Thoracic aorta (tissue), 2 donors: ENCODE measurements at regions not wholly inside any gene's neighbourhood (a gene's known extent, or its start where the extent isn't known, plus 50 kb on each side); places are given as distances from the start of the nearest gene placed in this dataset.

ENCODE experiments used
- ATAC-seq: fragments of 150-250 bp; one replicate; pipeline ENCODE4 v1.8.0; 2017; ENCODE audit warnings: low read depth; ENCODE audit not compliant: insufficient number of reproducible peaks, low FRiP score
- DNase-seq: peaks from one replicate; pipeline ENCODE4 v3.0.0-alpha.2; 2020; ENCODE audit warnings: low spot score
- H3K27ac ChIP-seq, 2 donors: fragments of 200-600 bp; sonication (generic); 1 replicate in 1 of 2; 2 replicates in 1 of 2; pipeline ENCODE4 v1.5.1; 2016; ENCODE audit warnings: mild to moderate bottlenecking in 2 of 2, moderate library complexity in 2 of 2
- H3K27me3 ChIP-seq: fragments of 200-600 bp; sonication (generic); replicated peaks from 2 replicates; pipeline ENCODE4 v1.6.0; 2016; ENCODE audit warnings: mild to moderate bottlenecking; ENCODE audit not compliant: insufficient read depth
- H3K36me3 ChIP-seq: fragments of 200-600 bp; sonication (generic); one replicate; pipeline ENCODE4 v1.5.1; 2016
- H3K4me1 ChIP-seq, 2 donors: fragments of 200-600 bp; sonication (generic); 1 replicate in 1 of 2; 2 replicates in 1 of 2; pipeline versions ENCODE4 v1.5.1 to v1.6.0; 2016; ENCODE audit warnings: low read depth in 2 of 2, mild to moderate bottlenecking in 1 of 2; ENCODE audit not compliant: control insufficient read depth in 1 of 2
- H3K4me3 ChIP-seq: fragments of 200-600 bp; sonication (generic); 2 replicates; pipeline ENCODE4 v1.5.1; 2016; ENCODE audit warnings: mild to moderate bottlenecking
- H3K9me3 ChIP-seq: fragments of 200-600 bp; sonication (generic); 2 replicates; pipeline ENCODE4 v1.5.1; 2016
- TF ChIP-seq, protein P1 (sequence below): fragments of 200-600 bp; sonication (generic); IDR thresholded peaks from one replicate; pipeline ENCODE4 v1.5.1; 2019; ENCODE audit warnings: antibody characterized with exemption

DNA sequence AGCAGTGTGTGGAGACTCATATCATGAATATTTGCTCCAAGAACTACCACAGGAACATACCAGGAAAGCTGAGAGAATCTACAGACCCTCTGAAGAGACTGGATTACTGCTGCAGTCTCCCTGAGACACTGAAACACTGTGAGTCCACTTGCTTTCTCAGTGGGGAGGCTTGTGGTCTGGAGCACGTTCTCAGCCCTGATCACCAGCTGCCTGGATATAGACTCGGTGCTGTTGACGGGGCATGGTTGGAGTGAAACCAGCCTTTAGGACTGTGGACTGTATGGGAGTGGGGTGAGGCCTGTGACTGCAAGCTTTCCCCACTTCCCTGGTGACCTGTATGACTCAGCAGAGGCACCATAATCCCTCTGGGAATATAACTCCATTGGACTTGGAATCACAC, 525.8 kb upstream of the FBXO33 start:
- H3K27ac ChIP-seq, result no peak overlapping the region
- H3K4me3 ChIP-seq, result no peak overlapping the region
- TF ChIP-seq, protein P1, sequence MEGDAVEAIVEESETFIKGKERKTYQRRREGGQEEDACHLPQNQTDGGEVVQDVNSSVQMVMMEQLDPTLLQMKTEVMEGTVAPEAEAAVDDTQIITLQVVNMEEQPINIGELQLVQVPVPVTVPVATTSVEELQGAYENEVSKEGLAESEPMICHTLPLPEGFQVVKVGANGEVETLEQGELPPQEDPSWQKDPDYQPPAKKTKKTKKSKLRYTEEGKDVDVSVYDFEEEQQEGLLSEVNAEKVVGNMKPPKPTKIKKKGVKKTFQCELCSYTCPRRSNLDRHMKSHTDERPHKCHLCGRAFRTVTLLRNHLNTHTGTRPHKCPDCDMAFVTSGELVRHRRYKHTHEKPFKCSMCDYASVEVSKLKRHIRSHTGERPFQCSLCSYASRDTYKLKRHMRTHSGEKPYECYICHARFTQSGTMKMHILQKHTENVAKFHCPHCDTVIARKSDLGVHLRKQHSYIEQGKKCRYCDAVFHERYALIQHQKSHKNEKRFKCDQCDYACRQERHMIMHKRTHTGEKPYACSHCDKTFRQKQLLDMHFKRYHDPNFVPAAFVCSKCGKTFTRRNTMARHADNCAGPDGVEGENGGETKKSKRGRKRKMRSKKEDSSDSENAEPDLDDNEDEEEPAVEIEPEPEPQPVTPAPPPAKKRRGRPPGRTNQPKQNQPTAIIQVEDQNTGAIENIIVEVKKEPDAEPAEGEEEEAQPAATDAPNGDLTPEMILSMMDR, result no peak
- no peaks in the 10 kb centered on the region for H3K36me3 ChIP-seq
- peaks cover 7% of the 10 kb centered on the region for H3K9me3 ChIP-seq
- no peaks in the 10 kb centered on the region for H3K4me1 ChIP-seq
- ATAC-seq (no peak), DNase-seq (no peak)
- no peaks in the 10 kb centered on the region for H3K27me3 ChIP-seq

DNA sequence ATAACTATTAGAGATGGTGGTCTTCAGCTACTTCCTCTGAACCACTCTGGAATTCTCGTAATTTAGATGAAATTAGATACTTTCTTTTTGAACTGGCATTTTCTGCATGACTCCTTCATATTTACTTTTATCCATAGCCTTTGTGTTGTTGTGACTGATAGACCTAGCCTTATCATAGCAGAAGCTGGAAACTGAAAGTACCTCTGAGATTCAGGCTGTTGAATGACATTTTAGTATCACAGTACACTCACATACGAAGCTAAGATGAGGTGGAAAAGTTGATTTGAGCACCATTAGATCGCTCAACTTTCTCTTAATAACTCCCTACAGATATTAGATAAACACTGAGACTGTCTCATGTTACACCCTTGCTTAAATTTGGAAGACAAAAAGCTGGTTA, 525.1 kb upstream of the FBXO33 start:
- DNase-seq, result no peak
- Histone ChIP-seq H3K27me3 (no peaks in the 10 kb centered on the region), H3K4me1 (no peaks in the 10 kb centered on the region), H3K36me3 (no peaks in the 10 kb centered on the region), H3K27ac (no peak overlapping the region), H3K4me3 (no peak overlapping the region), H3K9me3 (peaks cover 7% of the 10 kb centered on the region)
- ATAC-seq, result no peak
- TF ChIP-seq, protein P1, result no peak

DNA sequence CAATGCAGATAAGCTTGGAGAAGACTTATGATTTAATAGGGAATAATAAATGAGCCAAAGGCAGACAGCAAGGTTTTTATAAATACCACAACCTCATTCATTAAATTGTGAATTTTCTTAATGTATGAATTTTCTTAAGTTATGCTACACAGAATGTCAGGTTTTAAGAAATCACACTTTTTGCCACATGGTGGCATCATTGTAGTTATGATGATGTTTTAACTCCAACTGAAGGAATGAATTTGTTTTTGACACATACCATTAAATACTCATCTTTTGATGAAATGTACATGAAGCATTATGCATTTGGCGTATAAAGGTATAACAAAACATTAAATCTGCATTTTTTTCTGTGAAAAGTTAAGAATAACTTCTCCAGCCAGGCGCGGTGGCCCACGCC, 524.1 kb upstream of the FBXO33 start:
- TF ChIP-seq, protein P1, result no peak
- Histone ChIP-seq H3K4me3 (no peak overlapping the region), H3K27ac (no peak overlapping the region), H3K9me3 (peaks cover 7% of the 10 kb centered on the region), H3K27me3 (no peaks in the 10 kb centered on the region), H3K4me1 (no peaks in the 10 kb centered on the region), H3K36me3 (no peaks in the 10 kb centered on the region)
- DNase-seq (no peak), ATAC-seq (no peak)

DNA sequence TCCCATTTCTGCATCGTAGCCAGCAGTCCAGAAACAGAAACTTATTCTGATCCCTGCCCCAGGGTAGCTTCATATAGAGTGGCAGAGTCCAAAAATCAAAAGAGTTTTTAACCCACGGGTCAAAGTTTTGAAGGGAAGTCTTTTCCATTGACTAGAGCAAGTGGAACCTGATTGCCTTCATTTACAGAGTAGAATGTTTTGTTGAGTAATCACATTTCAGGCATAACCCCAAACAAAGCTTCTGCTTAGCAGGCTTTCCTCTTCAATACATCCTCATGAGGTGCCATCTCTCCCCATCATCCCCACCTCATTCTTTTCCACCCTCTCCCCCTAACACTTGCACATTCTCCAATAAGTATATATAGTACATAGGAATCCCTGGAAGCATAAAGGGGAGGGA, 516.0 kb upstream of the FBXO33 start:
- Histone ChIP-seq H3K9me3 (no peaks in the 10 kb centered on the region), H3K36me3 (no peaks in the 10 kb centered on the region), H3K27me3 (no peaks in the 10 kb centered on the region), H3K4me3 (no peak overlapping the region), H3K27ac (no peak overlapping the region), H3K4me1 (no peaks in the 10 kb centered on the region)
- ATAC-seq (no peak), DNase-seq (no peak)
- TF ChIP-seq, protein P1, result no peak

DNA sequence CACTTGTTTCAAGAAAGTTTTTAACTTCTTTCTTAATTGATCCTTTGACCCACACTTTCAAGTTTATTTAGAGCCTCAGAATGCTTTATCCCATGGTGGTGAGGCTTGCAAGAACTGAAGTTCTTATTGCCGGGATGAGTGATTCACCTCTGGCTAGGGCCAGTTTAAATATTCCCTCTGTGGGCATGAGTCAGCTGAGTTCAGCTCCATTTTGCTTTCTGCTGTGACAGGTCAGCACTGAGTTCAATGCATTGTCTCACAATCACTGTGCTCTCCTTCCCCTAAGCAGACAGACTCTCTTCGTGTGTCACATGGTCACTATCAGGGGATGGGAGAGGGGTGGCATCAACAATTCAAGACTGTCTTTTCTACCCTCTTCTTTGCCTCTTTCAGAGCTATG, 514.6 kb upstream of the FBXO33 start:
- no peak for ATAC-seq
- H3K9me3 ChIP-seq, result no peaks in the 10 kb centered on the region
- DNase-seq, result no peak
- H3K27ac ChIP-seq, result no peak overlapping the region
- H3K36me3 ChIP-seq, result no peaks in the 10 kb centered on the region
- no peak overlapping the region for H3K4me3 ChIP-seq
- no peaks in the 10 kb centered on the region for H3K4me1 ChIP-seq
- H3K27me3 ChIP-seq, result no peaks in the 10 kb centered on the region
- TF ChIP-seq, protein P1, result no peak
